Activated B cell treated with CpG ODN at 0.5 μM for 24 hours (primary cell): ENCODE measurements at regions not wholly inside any gene's neighbourhood (a gene's known extent, or its start where the extent isn't known, plus 50 kb on each side); places are given as distances from the start of the nearest gene placed in this dataset.

ENCODE experiments used
- ATAC-seq: fragments of 200-7000 bp; cut with Tn5 transposase; one replicate; pipeline ENCODE4 v1.10.0; 2021; ENCODE audit warnings: low read depth, mild to moderate bottlenecking, moderate library complexity
- CTCF ChIA-PET: fragments of 350-600 bp; sonication (Branson Sonifier 250); formaldehyde crosslinking; loops from one replicate; lab custom pipeline; 2021; ENCODE audit warnings: antibody characterized with exemption; lab: Charles Lee
- POLR2A ChIA-PET: fragments of 350-600 bp; sonication (Branson Sonifier 250); formaldehyde crosslinking; loops from one replicate; lab custom pipeline; 2021; ENCODE audit warnings: antibody characterized with exemption; lab: Charles Lee
- DNase-seq: peaks from one replicate; pipeline ENCODE4 v3.0.0; 2022
- H3K27ac Mint-ChIP-seq: one replicate; pipeline ENCODE4 v1.8.0; 2020; ENCODE audit warnings: mixed read lengths
- H3K27me3 Mint-ChIP-seq: one replicate; pipeline ENCODE4 v1.8.0; 2021; ENCODE audit warnings: mixed read lengths
- H3K36me3 Mint-ChIP-seq: one replicate; pipeline ENCODE4 v1.8.0; 2021; ENCODE audit warnings: low read depth, mixed read lengths
- H3K4me1 Mint-ChIP-seq: one replicate; pipeline ENCODE4 v1.8.0; 2021; ENCODE audit warnings: mixed read lengths
- H3K4me3 Mint-ChIP-seq: one replicate; pipeline ENCODE4 v1.8.0; 2020; ENCODE audit warnings: mild to moderate bottlenecking, mixed read lengths
- H3K9me3 Mint-ChIP-seq: one replicate; pipeline ENCODE4 v1.8.0; 2020; ENCODE audit warnings: mixed read lengths
- CTCF ChIP-seq: fragments of 200-600 bp; IDR thresholded peaks from one replicate; pipeline ENCODE4 v1.8.0; 2022; ENCODE audit warnings: antibody characterized with exemption, mild to moderate bottlenecking
- intact Hi-C: fragments of 100-400 bp; cut with micrococcal nuclease; formaldehyde crosslinking; loops from one replicate; pipeline ENCODE4 v1.15.1; 2024

DNA sequence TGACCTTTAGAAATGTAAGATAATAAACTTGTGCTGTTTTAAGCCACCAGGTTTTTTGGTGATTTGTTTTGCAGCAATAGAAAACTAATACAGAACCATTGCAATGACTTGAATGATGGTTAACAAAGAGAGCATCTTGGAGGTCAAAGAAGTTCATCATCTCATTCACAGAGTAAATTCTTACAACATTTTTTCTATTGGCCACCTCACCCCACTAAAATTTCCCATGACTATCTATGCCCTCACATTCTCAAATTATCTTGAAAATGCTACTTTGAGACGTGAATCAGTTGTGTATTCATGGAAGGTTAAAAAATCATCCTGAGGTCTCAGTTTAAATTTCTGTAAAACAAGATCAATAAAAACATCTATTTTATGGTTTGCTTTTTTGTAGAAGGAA, 754.2 kb downstream of the SORCS1 start:
- CTCF ChIA-PET, result no interaction called here
- no peak overlapping the region for H3K27ac Mint-ChIP-seq
- peaks cover 2% of the 10 kb centered on the region for H3K9me3 Mint-ChIP-seq
- no peak for TF ChIP-seq CTCF
- no peaks in the 10 kb centered on the region for H3K36me3 Mint-ChIP-seq
- no peaks in the 10 kb centered on the region for H3K27me3 Mint-ChIP-seq
- ATAC-seq (no peak), DNase-seq (no peak)
- no peak overlapping the region for H3K4me3 Mint-ChIP-seq
- no peaks in the 10 kb centered on the region for H3K4me1 Mint-ChIP-seq
- POLR2A ChIA-PET, result no interaction called here
- intact Hi-C loops, result no loop called here

DNA sequence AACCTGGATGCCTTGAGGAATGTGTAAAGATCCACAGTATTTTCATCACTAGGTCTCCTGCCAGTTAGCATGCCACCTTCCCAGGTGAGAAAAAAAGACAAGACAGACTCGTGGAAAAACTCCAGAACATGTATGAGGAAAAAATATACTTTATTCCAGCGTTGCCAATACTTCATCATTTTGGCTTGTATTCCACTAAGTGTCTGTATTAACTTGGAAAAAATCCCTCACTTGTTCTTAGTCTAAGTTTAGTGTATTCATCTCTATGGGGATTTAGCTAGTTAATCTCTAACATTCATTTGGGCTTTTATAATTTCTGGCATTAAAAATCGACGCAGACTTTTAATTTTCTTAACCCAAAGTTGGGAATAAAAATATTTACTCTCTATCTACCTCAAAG, 759.4 kb downstream of the SORCS1 start:
- intact Hi-C loops, result no loop called here
- Mint-ChIP-seq H3K9me3 (peaks cover 2% of the 10 kb centered on the region), H3K4me3 (no peak overlapping the region), H3K36me3 (no peaks in the 10 kb centered on the region), H3K4me1 (no peaks in the 10 kb centered on the region), H3K27me3 (no peaks in the 10 kb centered on the region), H3K27ac (no peak overlapping the region)
- TF ChIP-seq CTCF, result no peak
- ChIA-PET CTCF (no interaction called here), POLR2A (no interaction called here)
- no peak for DNase-seq
- no peak for ATAC-seq

DNA sequence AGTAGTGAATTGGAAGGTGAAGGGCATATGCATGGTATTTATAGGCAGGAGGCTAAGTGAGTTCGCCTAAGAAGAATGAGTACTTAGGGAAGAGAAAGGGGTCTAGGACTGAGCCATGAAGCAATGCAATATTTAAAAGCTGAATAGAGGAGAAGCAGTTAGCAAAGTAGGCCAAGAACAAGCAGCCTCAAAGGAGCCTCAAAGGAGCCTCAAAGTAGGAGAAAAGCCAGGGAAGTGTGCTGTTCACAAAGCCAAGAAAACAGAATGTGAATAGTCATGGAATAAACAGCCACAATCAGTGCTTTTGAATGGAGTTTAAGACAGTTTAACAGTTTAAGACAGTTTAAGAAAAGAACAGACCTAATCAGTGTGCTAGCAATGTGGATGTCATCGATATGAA, 762.0 kb downstream of the SORCS1 start:
- DNase-seq, result no peak
- Mint-ChIP-seq H3K9me3 (no peaks in the 10 kb centered on the region), H3K27me3 (no peaks in the 10 kb centered on the region), H3K36me3 (no peaks in the 10 kb centered on the region), H3K4me1 (no peaks in the 10 kb centered on the region), H3K4me3 (no peak overlapping the region), H3K27ac (no peak overlapping the region)
- ATAC-seq, result no peak
- intact Hi-C loops, result no loop called here
- TF ChIP-seq CTCF, result no peak
- POLR2A ChIA-PET, result no interaction called here
- CTCF ChIA-PET, result no interaction called here

- H3K4me3 Mint-ChIP-seq, result no peak overlapping the region
- H3K36me3 Mint-ChIP-seq, result no peaks in the 10 kb centered on the region
- no peak for TF ChIP-seq CTCF
- ChIA-PET POLR2A (no interaction called here), CTCF (no interaction called here)
- DNase-seq, result no peak
- intact Hi-C loops, result no loop called here
- no peak for ATAC-seq
- no peaks in the 10 kb centered on the region for H3K9me3 Mint-ChIP-seq
- H3K4me1 Mint-ChIP-seq, result no peaks in the 10 kb centered on the region
- H3K27me3 Mint-ChIP-seq, result no peaks in the 10 kb centered on the region
- no peak overlapping the region for H3K27ac Mint-ChIP-seq
Observed at GRCh38 chr10:106401967-106402366, 762.5 kb downstream of the SORCS1 start.

- Mint-ChIP-seq H3K4me3 (no peak overlapping the region), H3K36me3 (no peaks in the 10 kb centered on the region), H3K27me3 (no peaks in the 10 kb centered on the region), H3K27ac (no peak overlapping the region), H3K9me3 (no peaks in the 10 kb centered on the region), H3K4me1 (no peaks in the 10 kb centered on the region)
- ChIA-PET POLR2A (no interaction called here), CTCF (interaction anchor here (0.6 kb wide), 1 partner anchor 204 kb away, joined by 3 read pairs; no protein-coding TSS in a partner anchor)
- intact Hi-C loops, result no loop called here
- DNase-seq (no peak), ATAC-seq (no peak)
- no peak for TF ChIP-seq CTCF
Observed at GRCh38 chr10:106401161-106401560, 763.3 kb downstream of the SORCS1 start.
